ENCODE measurements at regions not wholly inside any gene's neighbourhood (a gene's known extent, or its start where the extent isn't known, plus 50 kb on each side); places are given as distances from the start of the nearest gene placed in this dataset.

GRCh38 chr3:70393881-70394612 is 81.6 kb upstream of the MDFIC2 start:
- Mint-ChIP-seq H3K36me3 (ENCODE audit: low read depth, unreplicated experiment) (no peaks in the 10 kb centered on the region), H3K4me1 (ENCODE audit: unreplicated experiment) (no peaks in the 10 kb centered on the region), H3K27me3 (ENCODE audit: unreplicated experiment) (no peaks in the 10 kb centered on the region), H3K27ac (ENCODE audit: unreplicated experiment) (no peak overlapping the region), H3K4me3 (ENCODE audit: unreplicated experiment) (no peak overlapping the region), H3K9me3 (ENCODE audit: unreplicated experiment) (no peaks in the 10 kb centered on the region)
- no peak for DNase-seq (ENCODE audit: low spot score)
- no peak for TF ChIP-seq CTCF (IDR thresholded peaks at IDR 0.05; ENCODE audit: unreplicated experiment)

- TF ChIP-seq CTCF (IDR thresholded peaks at IDR 0.05; ENCODE audit: unreplicated experiment) = no peak
- Mint-ChIP-seq H3K9me3 (ENCODE audit: unreplicated experiment) (no peaks in the 10 kb centered on the region), H3K27ac (ENCODE audit: unreplicated experiment) (no peak overlapping the region), H3K4me3 (ENCODE audit: unreplicated experiment) (no peak overlapping the region), H3K27me3 (ENCODE audit: unreplicated experiment) (no peaks in the 10 kb centered on the region), H3K36me3 (ENCODE audit: low read depth, unreplicated experiment) (no peaks in the 10 kb centered on the region), H3K4me1 (ENCODE audit: unreplicated experiment) (no peaks in the 10 kb centered on the region)
- DNase-seq (ENCODE audit: low spot score) = no peak
Measured at GRCh38 chr3:70392227-70392626, 79.8 kb upstream of the MDFIC2 start.

- Mint-ChIP-seq H3K27me3 (ENCODE audit: unreplicated experiment) (no peaks in the 10 kb centered on the region), H3K4me3 (ENCODE audit: unreplicated experiment) (no peak overlapping the region), H3K27ac (ENCODE audit: unreplicated experiment) (no peak overlapping the region), H3K9me3 (ENCODE audit: unreplicated experiment) (no peaks in the 10 kb centered on the region), H3K4me1 (ENCODE audit: unreplicated experiment) (peaks cover under 1% of the 10 kb centered on the region), H3K36me3 (ENCODE audit: low read depth, unreplicated experiment) (no peaks in the 10 kb centered on the region)
- no peak for TF ChIP-seq CTCF (IDR thresholded peaks at IDR 0.05; ENCODE audit: unreplicated experiment)
- no peak for DNase-seq (ENCODE audit: low spot score)
Measured at GRCh38 chr3:70387889-70388288, 75.5 kb upstream of the MDFIC2 start.

- Mint-ChIP-seq H3K9me3 (ENCODE audit: unreplicated experiment) (no peaks in the 10 kb centered on the region), H3K4me3 (ENCODE audit: unreplicated experiment) (no peak overlapping the region), H3K36me3 (ENCODE audit: low read depth, unreplicated experiment) (no peaks in the 10 kb centered on the region), H3K27ac (ENCODE audit: unreplicated experiment) (no peak overlapping the region), H3K4me1 (ENCODE audit: unreplicated experiment) (peaks cover 9% of the 10 kb centered on the region), H3K27me3 (ENCODE audit: unreplicated experiment) (no peaks in the 10 kb centered on the region)
- TF ChIP-seq CTCF (IDR thresholded peaks at IDR 0.05; ENCODE audit: unreplicated experiment) = no peak
- no peak for DNase-seq (ENCODE audit: low spot score)
Measured at GRCh38 chr3:70386846-70387245, 74.4 kb upstream of the MDFIC2 start.

GRCh38 chr3:70386043-70386442 is 73.6 kb upstream of the MDFIC2 start:
- no peak for TF ChIP-seq CTCF (IDR thresholded peaks at IDR 0.05; ENCODE audit: unreplicated experiment)
- no peaks in the 10 kb centered on the region for H3K27me3 Mint-ChIP-seq (ENCODE audit: unreplicated experiment)
- H3K9me3 Mint-ChIP-seq (ENCODE audit: unreplicated experiment) = no peaks in the 10 kb centered on the region
- no peak for DNase-seq (ENCODE audit: low spot score)
- no peak overlapping the region for H3K27ac Mint-ChIP-seq (ENCODE audit: unreplicated experiment)
- H3K36me3 Mint-ChIP-seq (ENCODE audit: low read depth, unreplicated experiment) = no peaks in the 10 kb centered on the region
- H3K4me3 Mint-ChIP-seq (ENCODE audit: unreplicated experiment) = no peak overlapping the region
- peaks cover 15% of the 10 kb centered on the region for H3K4me1 Mint-ChIP-seq (ENCODE audit: unreplicated experiment)

Data from endothelial cell (in vitro differentiated cells).